GM23248 (cell line): ENCODE measurements at regions not wholly inside any gene's neighbourhood (a gene's known extent, or its start where the extent isn't known, plus 50 kb on each side); places are given as distances from the start of the nearest gene placed in this dataset.

Experiments
- EZH2 ChIP-seq: fragments of 200-600 bp; sonication (generic); IDR thresholded peaks from 2 replicates; pipeline ENCODE4 v1.6.1; 2018; ENCODE audit warnings: antibody characterized with exemption, mild to moderate bottlenecking; ENCODE audit not compliant: insufficient read depth, poor library complexity, severe bottlenecking
- EZH2phosphoT487 ChIP-seq: fragments of 200-600 bp; sonication (generic); IDR thresholded peaks from 2 replicates; pipeline ENCODE4 v1.6.1; 2018; ENCODE audit warnings: antibody characterized with exemption, moderate library complexity, mild to moderate bottlenecking, low read depth; ENCODE audit not compliant: insufficient read depth

GRCh38 chr5:156245895-156246294, 81.1 kb upstream of the SGCD start:
- TF ChIP-seq EZH2 (no peak), EZH2phosphoT487 (no peak)
